GM21423 (cell line): ENCODE measurements at regions not wholly inside any gene's neighbourhood (a gene's known extent, or its start where the extent isn't known, plus 50 kb on each side); places are given as distances from the start of the nearest gene placed in this dataset.

Source experiments
- ATAC-seq: cut with Tn5 transposase; IDR thresholded peaks from one replicate; pipeline ENCODE4 v1.9.1; 2021; ENCODE audit warnings: mild to moderate bottlenecking, moderate library complexity; ENCODE audit not compliant: unreplicated experiment

GRCh38 chr13:63972328-63972727 is 2556.7 kb upstream of the PCDH20 start:
- ATAC-seq = no peak

- ATAC-seq = no peak
Observed at GRCh38 chr13:63954683-63955082, 2539.0 kb upstream of the PCDH20 start.

DNA sequence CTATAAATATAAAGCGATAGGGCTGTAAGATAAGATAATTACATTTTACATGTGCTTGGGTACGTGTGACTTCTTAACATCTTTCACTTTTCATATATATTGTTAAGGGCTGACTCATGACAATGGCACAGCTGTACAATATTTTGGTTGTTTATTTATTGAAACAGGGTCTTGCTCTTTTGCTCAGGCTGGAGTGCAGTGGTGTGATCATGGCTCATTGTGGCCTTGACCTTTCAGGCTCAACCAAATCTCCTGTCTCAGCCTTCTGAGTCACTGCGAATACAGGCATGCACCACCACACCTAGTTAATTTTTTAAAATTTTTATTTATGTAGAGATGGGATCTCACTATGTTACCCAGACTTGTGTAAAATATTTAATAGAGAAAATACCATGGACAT is 2532.4 kb upstream of the PCDH20 start:
- no peak for ATAC-seq

DNA sequence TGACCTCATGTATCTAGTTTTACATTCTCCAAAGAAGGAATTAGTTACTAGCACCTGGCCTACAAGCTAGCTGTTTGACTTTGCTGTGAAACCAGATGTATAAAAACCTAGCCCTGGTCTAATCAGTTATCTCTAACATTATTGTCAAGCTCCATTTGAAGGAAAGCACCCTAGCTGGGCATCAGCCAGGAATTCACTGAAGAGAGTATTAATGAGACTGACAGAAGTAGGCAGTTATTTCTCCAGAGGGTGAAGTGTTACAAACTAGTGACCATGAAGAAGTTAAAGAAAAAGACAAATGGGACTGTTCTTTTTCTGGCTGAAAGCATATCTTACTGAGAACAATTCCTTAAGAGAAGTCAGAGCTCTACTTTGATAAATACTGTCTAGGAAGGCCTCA is 2529.3 kb upstream of the PCDH20 start:
- ATAC-seq = no peak

DNA sequence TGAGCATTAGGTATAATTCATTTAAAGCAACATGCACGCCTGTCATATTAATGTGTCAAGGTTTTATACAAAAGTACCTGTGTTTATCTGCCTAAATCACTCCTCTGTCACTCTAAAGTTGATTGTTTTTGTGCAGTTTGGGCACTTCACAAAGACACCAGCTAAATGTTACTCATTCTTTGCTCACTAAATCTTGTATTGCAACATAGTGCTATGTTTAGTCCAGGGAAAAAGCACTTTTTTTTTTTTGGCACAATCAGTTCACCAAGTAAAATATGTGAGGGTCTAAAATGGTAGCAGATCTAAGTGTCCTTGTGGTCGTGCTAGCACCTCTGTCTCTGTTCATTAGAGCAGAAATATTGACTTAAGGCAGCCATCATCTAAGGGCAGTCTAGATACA is 2526.7 kb upstream of the PCDH20 start:
- no peak for ATAC-seq

DNA sequence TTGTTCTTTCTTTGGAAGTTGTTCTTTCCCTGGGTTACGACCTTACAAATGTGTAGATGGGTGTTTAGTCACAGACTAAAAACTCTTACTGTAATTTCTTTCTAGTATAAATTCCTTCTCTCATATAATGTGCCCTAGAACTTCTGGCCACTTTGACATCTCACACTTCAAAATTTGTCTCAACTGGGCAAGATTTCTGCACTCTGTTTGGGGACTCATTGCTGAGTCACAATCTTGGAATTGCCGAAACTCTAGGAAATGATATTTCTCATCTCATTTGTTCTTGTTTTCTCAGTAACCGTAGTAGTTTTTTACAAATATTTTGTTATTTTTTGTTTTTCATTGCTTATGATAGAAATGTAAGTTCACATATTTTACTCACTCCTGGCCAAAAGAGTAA is 2523.2 kb upstream of the PCDH20 start:
- no peak for ATAC-seq

- no peak for ATAC-seq
Observed at GRCh38 chr13:63910511-63910910, 2494.9 kb upstream of the PCDH20 start.

DNA sequence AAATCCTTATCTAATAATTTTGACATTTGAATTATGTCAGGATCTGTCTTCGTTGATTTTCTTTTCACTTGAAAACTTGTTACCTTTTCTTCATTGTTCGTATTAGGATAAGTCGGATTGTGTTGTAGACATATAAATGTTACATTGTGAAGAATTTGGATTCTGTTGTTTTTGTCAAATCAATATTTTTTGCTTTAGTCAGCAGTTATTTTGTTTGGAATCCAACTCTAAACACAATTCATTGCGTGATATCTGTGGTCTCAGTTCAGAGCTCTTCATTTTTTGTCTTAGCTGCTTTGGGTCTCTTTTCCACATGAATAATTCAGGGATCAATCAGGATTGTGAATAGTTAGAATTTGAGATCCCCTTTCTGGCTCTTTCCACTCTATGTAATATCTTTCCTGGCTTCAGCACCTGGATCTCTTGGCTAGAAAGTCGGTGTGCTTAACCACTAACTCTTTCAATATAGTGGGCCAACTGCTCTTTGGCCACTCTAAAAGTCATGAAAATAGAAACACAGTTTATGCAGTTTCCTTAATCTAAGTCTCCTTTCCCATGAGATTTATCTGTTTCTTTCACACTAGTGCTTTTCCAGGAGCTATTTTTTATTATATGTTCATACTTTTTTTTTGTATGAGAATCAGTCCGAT is 2494.2 kb upstream of the PCDH20 start:
- no peak for ATAC-seq

DNA sequence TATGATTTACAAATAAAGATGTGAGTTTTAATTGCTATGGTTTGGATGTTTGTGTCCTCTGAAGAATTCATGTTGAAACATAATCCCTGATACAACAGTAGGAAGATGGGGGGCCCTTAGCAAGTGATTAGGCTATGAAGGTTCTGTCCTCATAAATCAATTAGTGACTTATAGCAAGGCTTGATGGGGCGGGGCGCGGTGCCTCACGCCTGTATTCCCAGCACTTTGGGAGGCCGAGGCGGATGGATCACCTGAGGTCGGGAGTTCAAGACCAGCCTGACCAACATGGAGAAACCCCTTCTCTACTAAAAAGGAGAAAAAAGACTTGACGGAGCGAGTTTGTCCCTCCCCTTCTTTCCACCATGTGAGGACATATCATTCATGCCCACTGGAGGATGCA is 2486.5 kb upstream of the PCDH20 start:
- ATAC-seq = no peak

DNA sequence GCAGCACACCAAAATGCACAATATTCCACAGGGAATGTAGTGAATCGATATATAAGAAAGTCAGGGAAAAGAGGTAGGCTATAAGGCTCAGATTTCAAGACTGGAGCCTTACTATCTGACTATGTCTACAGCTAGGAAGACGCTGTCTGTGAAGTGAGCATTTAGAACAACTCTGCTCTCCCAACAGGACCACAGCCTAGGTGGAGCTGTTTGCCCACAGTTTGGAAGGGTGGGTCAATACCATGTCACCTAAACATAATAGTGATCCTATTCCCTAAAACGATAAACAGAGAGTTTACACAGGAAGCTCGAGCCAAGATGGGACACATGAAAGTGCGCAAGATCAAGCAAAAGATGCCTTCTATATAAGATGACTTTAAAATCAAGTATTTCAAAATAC is 2486.0 kb upstream of the PCDH20 start:
- ATAC-seq = no peak

DNA sequence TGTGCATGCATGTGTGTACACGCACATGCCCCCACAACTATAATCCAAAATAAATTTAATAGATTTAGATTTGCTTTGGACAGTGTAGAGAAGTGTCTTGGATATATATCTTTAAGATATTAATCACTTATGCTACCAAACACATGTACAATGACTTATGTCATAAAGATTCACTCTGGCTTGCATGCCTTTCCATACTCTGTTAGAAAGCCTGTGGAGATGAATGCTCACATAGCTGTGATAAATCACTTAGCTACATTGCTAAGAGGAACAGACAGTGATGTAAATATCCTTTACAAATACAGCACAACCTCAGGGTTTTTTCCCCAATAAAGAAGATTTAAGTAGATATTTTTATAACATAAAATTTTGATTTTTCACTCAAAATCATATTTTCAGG is 2484.8 kb upstream of the PCDH20 start:
- ATAC-seq = no peak

- no peak for ATAC-seq
Observed at GRCh38 chr13:63896321-63896720, 2480.7 kb upstream of the PCDH20 start.

DNA sequence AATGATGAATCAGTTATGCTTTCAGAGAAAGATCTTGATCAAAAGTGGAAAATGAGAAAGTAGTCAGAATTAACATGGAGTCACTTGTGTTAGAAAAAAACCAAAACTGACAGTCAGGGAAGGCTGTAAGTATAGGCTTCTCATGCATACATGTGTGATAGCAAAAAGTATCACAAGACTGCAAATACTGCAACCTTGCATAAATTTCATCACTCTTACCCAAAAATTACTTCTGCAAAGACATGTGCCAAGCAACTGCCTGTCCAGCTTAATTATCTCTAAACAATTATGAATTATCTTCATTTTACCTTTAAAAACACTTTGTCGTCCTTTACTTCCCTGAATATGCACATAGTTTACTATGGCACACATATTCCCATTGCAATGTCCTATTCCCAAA is 2466.4 kb upstream of the PCDH20 start:
- ATAC-seq = no peak

GRCh38 chr13:63880705-63881104 is 2465.1 kb upstream of the PCDH20 start:
- ATAC-seq = no peak

DNA sequence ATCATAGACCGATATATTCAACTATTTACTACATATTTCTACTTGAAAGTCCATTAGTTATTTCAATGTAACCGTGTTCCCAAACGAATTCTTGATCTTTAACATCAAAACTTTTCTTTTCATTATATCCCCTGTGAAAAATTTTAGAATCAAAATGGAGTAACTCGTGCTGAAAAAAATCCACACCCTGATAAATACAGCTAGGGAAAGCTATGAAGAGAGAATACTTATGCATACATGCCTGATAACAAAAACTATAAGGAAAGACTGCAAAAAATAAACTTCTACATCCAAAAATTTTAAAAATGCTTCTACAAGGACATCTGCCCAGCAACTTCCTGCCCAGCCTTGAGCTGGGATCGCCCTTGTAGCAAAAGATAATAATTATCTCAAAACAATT is 2458.3 kb upstream of the PCDH20 start:
- no peak for ATAC-seq

GRCh38 chr13:63864171-63864902 is 2448.7 kb upstream of the PCDH20 start:
- ATAC-seq = no peak

GRCh38 chr13:63855457-63856118 is 2439.9 kb upstream of the PCDH20 start:
- ATAC-seq = no peak

- ATAC-seq = no peak
Observed at GRCh38 chr13:63853816-63854215, 2438.2 kb upstream of the PCDH20 start.

- ATAC-seq = no peak
Observed at GRCh38 chr13:63851526-63851925, 2435.9 kb upstream of the PCDH20 start.

DNA sequence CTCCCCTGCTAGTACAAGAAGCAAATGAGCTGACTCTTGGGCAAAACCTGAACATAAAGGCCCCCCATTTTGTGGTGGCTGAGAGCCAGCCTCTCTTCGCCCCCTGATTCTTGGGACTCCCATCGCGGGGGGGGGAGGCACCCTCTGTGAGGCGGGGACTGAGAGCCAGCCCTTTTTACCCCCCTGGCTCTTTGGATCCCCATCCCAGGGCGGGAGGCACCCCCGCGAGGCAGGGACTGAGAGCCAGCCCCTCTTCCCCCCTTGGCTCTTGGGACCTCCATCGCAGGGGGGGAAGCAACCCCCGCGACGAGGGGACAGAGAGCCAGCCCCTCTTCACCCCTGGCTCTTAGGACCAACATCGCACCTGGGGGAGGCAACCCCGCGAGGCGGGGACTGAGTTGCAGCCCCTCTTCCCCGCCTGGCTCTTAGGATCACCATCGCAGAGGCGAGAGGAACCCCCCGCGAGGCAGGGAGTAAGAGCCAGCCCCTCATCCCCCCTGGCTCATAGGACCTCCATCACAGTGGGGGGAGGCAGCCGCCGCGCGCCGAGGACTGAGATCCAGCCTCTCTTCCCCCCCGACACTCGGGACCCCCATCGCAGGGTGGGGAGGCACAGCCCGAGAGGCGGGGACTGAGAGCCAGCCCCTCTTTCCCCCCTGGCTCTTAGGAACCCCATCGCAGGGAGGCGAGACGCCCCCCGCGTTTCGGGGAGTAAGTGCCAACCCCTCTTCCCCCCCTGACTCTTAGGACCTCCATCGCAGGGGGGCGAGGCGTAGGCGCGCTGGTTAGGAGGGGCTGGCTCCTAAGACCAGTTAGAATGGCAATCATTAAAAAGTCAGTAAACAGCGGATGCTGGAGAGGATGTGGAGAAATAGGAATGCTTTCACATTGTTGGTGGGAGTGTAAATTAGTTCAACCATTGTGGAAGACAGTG is 2428.4 kb upstream of the PCDH20 start:
- no peak for ATAC-seq

DNA sequence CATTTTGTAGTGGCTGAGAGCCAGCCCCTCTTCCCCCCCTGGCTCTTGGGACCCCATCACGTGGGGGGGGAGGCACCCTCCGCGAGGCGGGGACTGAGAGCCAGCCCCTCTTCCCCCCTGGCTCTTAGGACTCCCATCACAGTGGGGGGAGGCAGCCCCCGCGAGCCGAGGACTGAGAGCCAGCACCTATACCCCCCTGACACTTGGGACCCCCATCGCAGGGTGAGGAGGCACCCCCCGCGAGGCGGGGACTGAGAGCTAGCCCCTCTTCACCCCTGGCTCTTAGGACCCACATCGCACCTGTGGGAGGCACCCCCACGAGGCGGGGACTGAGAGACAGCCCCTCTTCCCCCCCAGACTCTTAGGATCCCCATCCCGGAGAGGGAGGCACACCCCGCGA is 2426.5 kb upstream of the PCDH20 start:
- ATAC-seq = no peak
